ENCODE measurements at regions not wholly inside any gene's neighbourhood (a gene's known extent, or its start where the extent isn't known, plus 50 kb on each side); places are given as distances from the start of the nearest gene placed in this dataset.

DNA sequence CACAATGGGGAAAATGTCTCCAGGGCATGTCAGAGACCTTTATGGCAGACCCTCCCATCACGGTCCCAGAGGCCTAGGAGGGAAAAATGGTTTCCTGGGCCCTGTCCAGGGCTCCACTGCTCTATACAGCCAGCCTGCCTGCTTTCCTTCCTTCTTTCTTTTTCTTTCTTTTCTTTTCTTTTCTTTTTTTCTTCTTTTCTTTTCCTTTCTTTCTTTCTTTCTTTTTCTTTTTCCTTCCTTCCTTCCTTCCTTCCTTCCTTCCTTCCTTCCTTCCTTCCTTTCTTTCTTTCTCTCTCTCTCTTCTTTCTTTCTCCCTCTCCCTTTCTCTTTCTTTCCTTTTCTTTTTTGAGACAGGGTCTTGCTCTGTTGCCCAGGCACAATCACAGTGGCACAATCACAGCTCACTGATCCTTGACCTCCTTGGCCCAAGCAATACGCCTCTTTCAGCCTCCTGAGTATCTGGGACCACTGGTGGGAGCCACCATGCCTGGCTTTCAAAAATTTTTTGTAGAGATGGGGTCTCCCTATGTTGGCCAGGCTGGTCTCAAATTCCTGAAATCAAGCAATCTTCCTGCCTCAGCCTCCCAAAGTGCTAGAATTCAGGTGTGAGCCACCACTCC, 106.9 kb downstream of the BACH1 start:
- TF ChIP-seq CTCF (conservative IDR thresholded peaks at IDR 0.05 in 1 of 2, IDR thresholded peaks at IDR 0.05 in 1 of 2; ENCODE audit: extremely low read depth in 1 of 2, insufficient read depth in 1 of 2, low read depth in 1 of 2, low read length in 2 of 2) (no peak), EZH2 (IDR thresholded peaks at IDR 0.05; ENCODE audit: borderline replicate concordance, low read length) (no peak)

All from mammary epithelial cell (primary cell).